OCI-LY7 (cell line): ENCODE measurements at regions not wholly inside any gene's neighbourhood (a gene's known extent, or its start where the extent isn't known, plus 50 kb on each side); places are given as distances from the start of the nearest gene placed in this dataset.
"Not testable (repeated sequence)": the region's sequence is repeated elsewhere in the genome, so short reads cannot be mapped to it uniquely, and the experiment has no call there.

Experiments used
- BruUV-seq: library from RNA; stranded (reverse); fragments of 400-500 nt; replicated peaks from 2 replicates; lab custom pipeline; 2021; lab: Mats Ljungman, UMichigan
- CTCF ChIA-PET: fragments of 300-600 bp; sonication (Branson Sonifier 250); formaldehyde crosslinking; loops from one replicate; lab custom pipeline; 2022; ENCODE audit warnings: antibody characterized with exemption; ENCODE audit not compliant: unreplicated experiment; lab: Charles Lee
- POLR2A ChIA-PET: fragments of 300-600 bp; sonication (Branson Sonifier 250); formaldehyde crosslinking; loops from one replicate; lab custom pipeline; 2022; ENCODE audit warnings: antibody characterized with exemption; lab: Charles Lee
- DNase-seq: peaks from one replicate; pipeline ENCODE4 v3.0.0-alpha.2; 2015; ENCODE audit warnings: low spot score
- H2AFZ ChIP-seq: fragments of 200-600 bp; sonication (generic), shearing (Covaris generic); 2 replicates; pipeline ENCODE4 v1.6.1; 2014; ENCODE audit warnings: mild to moderate bottlenecking, antibody characterized with exemption, low read length, moderate library complexity
- H3K27ac ChIP-seq: fragments of 200-600 bp; sonication (generic); 2 replicates; pipeline ENCODE4 v1.5.1; 2014; ENCODE audit warnings: mixed run types, low read depth, mild to moderate bottlenecking, moderate library complexity, low read length, inconsistent platforms; ENCODE audit not compliant: poor library complexity, severe bottlenecking
- H3K36me3 ChIP-seq: fragments of 200-600 bp; sonication (generic); 2 replicates; pipeline ENCODE4 v1.6.1; 2014; ENCODE audit warnings: mild to moderate bottlenecking, antibody characterized with exemption, low read length, moderate library complexity, mixed read lengths; ENCODE audit not compliant: insufficient read depth
- H3K4me1 ChIP-seq: fragments of 200-600 bp; sonication (generic); 2 replicates; pipeline ENCODE4 v1.5.1; 2014; ENCODE audit warnings: mild to moderate bottlenecking, low read length; ENCODE audit not compliant: insufficient read depth, poor library complexity, severe bottlenecking
- H3K4me2 ChIP-seq: fragments of 200-600 bp; sonication (generic); 2 replicates; pipeline ENCODE4 v1.6.1; 2014; ENCODE audit warnings: mild to moderate bottlenecking, low read length
- H3K4me3 ChIP-seq: fragments of 200-600 bp; sonication (generic); 2 replicates; pipeline ENCODE4 v1.5.1; 2014; ENCODE audit warnings: mild to moderate bottlenecking, low read depth, low read length; ENCODE audit not compliant: poor library complexity, severe bottlenecking
- H3K79me2 ChIP-seq: fragments of 200-600 bp; sonication (generic); 2 replicates; pipeline ENCODE4 v1.6.1; 2016; ENCODE audit warnings: low read depth, mild to moderate bottlenecking, low read length, moderate library complexity, mixed read lengths; ENCODE audit not compliant: insufficient read depth
- H3K9me2 ChIP-seq: fragments of 200-600 bp; sonication (generic); 2 replicates; pipeline ENCODE4 v1.6.1; 2016; ENCODE audit warnings: mild to moderate bottlenecking, low read length, mixed read lengths; ENCODE audit not compliant: insufficient read depth
- H3K9me3 ChIP-seq: fragments of 200-600 bp; sonication (generic); 2 replicates; pipeline ENCODE4 v1.6.1; 2014; ENCODE audit warnings: mild to moderate bottlenecking, mixed run types, low read length, mixed read lengths
- H4K20me1 ChIP-seq: fragments of 200-600 bp; sonication (generic); 2 replicates; pipeline ENCODE4 v1.6.1; 2014; ENCODE audit warnings: mild to moderate bottlenecking, antibody characterized with exemption, low read length, moderate library complexity, mixed read lengths; ENCODE audit not compliant: insufficient read depth
- EZH2phosphoT487 ChIP-seq: fragments of 200-600 bp; sonication (generic); IDR thresholded peaks from 2 replicates; pipeline ENCODE4 v1.6.1; 2018; ENCODE audit warnings: low read depth, borderline replicate concordance, mild to moderate bottlenecking, mixed run types, antibody characterized with exemption, low read length, moderate library complexity, mixed read lengths
- intact Hi-C: fragments of 100-400 bp; cut with micrococcal nuclease; formaldehyde crosslinking; loops from one replicate; pipeline ENCODE4 v1.10.0; 2022; ENCODE audit not compliant: unreplicated experiment
- TF ChIP-seq, protein P1 (sequence below): fragments of 200-600 bp; sonication (generic); conservative IDR thresholded peaks from 2 replicates; pipeline ENCODE4 v1.5.1; 2014; ENCODE audit warnings: mild to moderate bottlenecking, antibody characterized with exemption, low read length, moderate library complexity, mixed read lengths

DNA sequence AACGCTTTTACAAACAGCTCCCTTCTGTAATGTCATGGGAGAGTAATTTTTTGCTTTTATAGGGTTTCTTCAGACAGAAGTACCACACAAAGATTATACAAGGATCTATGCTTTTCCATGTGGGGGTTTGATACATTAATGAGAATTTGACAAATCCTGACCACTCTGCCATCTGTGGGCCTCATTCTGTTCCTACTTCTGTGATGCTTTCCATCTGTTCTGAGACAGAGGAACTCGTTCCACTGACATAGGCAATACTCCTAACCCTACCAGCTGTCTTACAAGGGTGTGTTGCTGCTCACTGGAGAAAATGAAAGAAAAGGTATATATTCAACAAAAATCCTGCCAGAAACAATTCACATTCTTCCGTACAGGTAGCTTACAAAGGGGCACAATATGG is 59.4 kb upstream of the NAMPT start:
- no peak for DNase-seq
- H3K4me2 ChIP-seq, result no peak overlapping the region
- no peaks in the 10 kb centered on the region for H4K20me1 ChIP-seq
- H2AFZ ChIP-seq, result no peak overlapping the region
- intact Hi-C loops, result no loop called here
- H3K27ac ChIP-seq, result no peak overlapping the region
- H3K4me3 ChIP-seq, result no peak overlapping the region
- no peaks in the 10 kb centered on the region for H3K79me2 ChIP-seq
- no peak for TF ChIP-seq EZH2phosphoT487
- TF ChIP-seq, protein P1, sequence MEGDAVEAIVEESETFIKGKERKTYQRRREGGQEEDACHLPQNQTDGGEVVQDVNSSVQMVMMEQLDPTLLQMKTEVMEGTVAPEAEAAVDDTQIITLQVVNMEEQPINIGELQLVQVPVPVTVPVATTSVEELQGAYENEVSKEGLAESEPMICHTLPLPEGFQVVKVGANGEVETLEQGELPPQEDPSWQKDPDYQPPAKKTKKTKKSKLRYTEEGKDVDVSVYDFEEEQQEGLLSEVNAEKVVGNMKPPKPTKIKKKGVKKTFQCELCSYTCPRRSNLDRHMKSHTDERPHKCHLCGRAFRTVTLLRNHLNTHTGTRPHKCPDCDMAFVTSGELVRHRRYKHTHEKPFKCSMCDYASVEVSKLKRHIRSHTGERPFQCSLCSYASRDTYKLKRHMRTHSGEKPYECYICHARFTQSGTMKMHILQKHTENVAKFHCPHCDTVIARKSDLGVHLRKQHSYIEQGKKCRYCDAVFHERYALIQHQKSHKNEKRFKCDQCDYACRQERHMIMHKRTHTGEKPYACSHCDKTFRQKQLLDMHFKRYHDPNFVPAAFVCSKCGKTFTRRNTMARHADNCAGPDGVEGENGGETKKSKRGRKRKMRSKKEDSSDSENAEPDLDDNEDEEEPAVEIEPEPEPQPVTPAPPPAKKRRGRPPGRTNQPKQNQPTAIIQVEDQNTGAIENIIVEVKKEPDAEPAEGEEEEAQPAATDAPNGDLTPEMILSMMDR, result no peak
- no peaks in the 10 kb centered on the region for H3K36me3 ChIP-seq
- ChIA-PET CTCF (no interaction called here), POLR2A (no interaction called here)
- no peaks in the 10 kb centered on the region for H3K4me1 ChIP-seq
- no peaks in the 10 kb centered on the region for H3K9me3 ChIP-seq
- no TSS peak for BruUV-seq
- no peaks in the 10 kb centered on the region for H3K9me2 ChIP-seq

DNA sequence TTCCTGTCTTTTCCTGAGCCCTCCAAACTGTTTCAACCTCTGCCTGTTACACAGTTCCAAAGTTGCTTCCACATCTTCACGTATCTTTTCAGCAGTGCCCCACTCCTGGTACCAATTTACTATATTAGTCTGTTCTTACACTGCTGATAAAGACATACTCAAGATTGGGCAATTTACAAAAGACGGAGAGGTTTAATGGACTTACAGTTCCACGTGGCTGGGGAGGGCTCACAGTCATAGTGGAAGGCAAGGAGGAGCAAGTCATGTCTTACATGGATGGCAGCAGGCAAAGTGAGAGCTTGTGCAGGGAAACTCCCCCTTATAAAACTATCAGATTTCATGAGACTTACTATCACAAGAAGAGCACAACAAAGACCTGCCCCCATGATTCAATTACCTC is 57.3 kb upstream of the NAMPT start:
- H3K9me3 ChIP-seq, intact Hi-C loops, BruUV-seq: not testable (repeated sequence)

DNA sequence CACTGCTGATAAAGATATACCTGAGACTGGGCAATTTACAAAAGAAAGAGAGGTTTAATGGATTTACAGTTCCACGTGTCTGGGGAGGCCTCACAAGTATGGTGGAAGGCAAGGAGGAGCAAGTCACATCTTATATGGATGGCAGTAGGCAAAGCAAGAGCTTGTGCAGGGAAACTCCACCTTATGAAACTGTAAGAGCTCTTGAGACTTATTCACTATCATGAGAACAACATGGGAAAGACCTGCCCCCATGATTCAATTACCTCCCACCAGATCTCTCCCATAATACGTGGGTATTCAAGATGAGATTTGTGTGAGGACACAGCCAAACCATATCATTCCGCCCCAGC is 55.4 kb upstream of the NAMPT start:
- CTCF ChIA-PET, H3K4me1 ChIP-seq, DNase-seq, H2AFZ ChIP-seq, H4K20me1 ChIP-seq, H3K9me3 ChIP-seq, H3K36me3 ChIP-seq, BruUV-seq, H3K79me2 ChIP-seq, H3K4me2 ChIP-seq, H3K27ac ChIP-seq, intact Hi-C loops, H3K4me3 ChIP-seq, H3K9me2 ChIP-seq: not testable (repeated sequence)
- POLR2A ChIA-PET, result interaction anchor here (1.8 kb wide), 1 partner anchor 9 kb away, joined by 5 read pairs; no protein-coding TSS in a partner anchor

More for the DNA sequence above, 57.3 kb upstream of the NAMPT start:
- not testable (repeated sequence) for H2AFZ ChIP-seq, H4K20me1 ChIP-seq, H3K4me2 ChIP-seq, H3K27ac ChIP-seq, H3K4me3 ChIP-seq, H3K9me2 ChIP-seq, H3K4me1 ChIP-seq, H3K79me2 ChIP-seq, H3K36me3 ChIP-seq, DNase-seq
- ChIA-PET CTCF (interaction anchor here (1.1 kb wide), 1 partner anchor 11 kb away, joined by 3 read pairs; no protein-coding TSS in a partner anchor), POLR2A (interaction anchor here (0.6 kb wide), 2 partner anchors 11 to 70 kb away, joined by 3 read pairs; no protein-coding TSS in a partner anchor)
